OCI-LY3 (cell line): ENCODE measurements at regions not wholly inside any gene's neighbourhood (a gene's known extent, or its start where the extent isn't known, plus 50 kb on each side); places are given as distances from the start of the nearest gene placed in this dataset.

Experiments
- CTCF ChIP-seq: fragments of 200-600, 300-600 bp; sonication (generic); IDR thresholded peaks from 2 replicates; pipeline ENCODE4 v1.5.1; 2014; ENCODE audit warnings: antibody characterized with exemption, low read length, low read depth
- EZH2phosphoT487 ChIP-seq: fragments of 200-600 bp; shearing (Covaris generic); IDR thresholded peaks from 2 replicates; pipeline ENCODE4 v1.6.1; 2018; ENCODE audit warnings: antibody characterized with exemption, mixed run types, low read depth

GRCh38 chr1:29916656-29917369 is 680.5 kb downstream of the PTPRU start:
- no peak for TF ChIP-seq CTCF
- TF ChIP-seq EZH2phosphoT487, result no peak
